Esophagus muscularis mucosa (tissue), 4 donors: ENCODE measurements at regions not wholly inside any gene's neighbourhood (a gene's known extent, or its start where the extent isn't known, plus 50 kb on each side); places are given as distances from the start of the nearest gene placed in this dataset.
"Not testable (repeated sequence)": the region's sequence is repeated elsewhere in the genome, so short reads cannot be mapped to it uniquely, and the experiment has no call there.

ENCODE experiments used
- DNase-seq: peaks from one replicate; pipeline ENCODE4 v3.0.0-alpha.2; 2017; ENCODE audit errors: extremely low spot score
- H3K27ac ChIP-seq, 4 donors: fragments of 200-600 bp; sonication (generic); replicated peaks in 1 of 4; 1 replicate in 3 of 4; 2 replicates in 1 of 4; pipeline ENCODE4 v1.5.1; 2016 to 2019; ENCODE audit warnings: mild to moderate bottlenecking in 1 of 4
- H3K27me3 ChIP-seq, 4 donors: fragments of 200-600 bp; sonication (generic); one replicate each; pipeline versions ENCODE4 v1.5.1 to v1.6.0; 2016 to 2019
- H3K36me3 ChIP-seq, 4 donors: fragments of 200-600 bp; sonication (generic); one replicate each; pipeline ENCODE4 v1.5.1; 2016 to 2019
- H3K4me1 ChIP-seq, 4 donors: fragments of 200-600 bp; sonication (generic); one replicate each; pipeline ENCODE4 v1.5.1; 2016 to 2019
- H3K4me3 ChIP-seq, 4 donors: fragments of 200-600 bp; sonication (generic); 1 replicate in 2 of 4; 2 replicates in 2 of 4; pipeline ENCODE4 v1.5.1; 2016 to 2019; ENCODE audit warnings: mild to moderate bottlenecking in 4 of 4, moderate library complexity in 1 of 4
- H3K9me3 ChIP-seq, 4 donors: fragments of 200-600 bp; sonication (generic); 1 replicate in 3 of 4; 2 replicates in 1 of 4; pipeline ENCODE4 v1.5.1; 2016 to 2019
- EP300 ChIP-seq: sonication (generic); formaldehyde crosslinking; IDR thresholded peaks from one replicate; pipeline ENCODE4 v1.6.1; 2017; ENCODE audit warnings: antibody characterized with exemption
- POLR2A ChIP-seq: fragments of 450-650 bp; IDR thresholded peaks from one replicate; pipeline ENCODE4 v1.6.1; 2017; ENCODE audit warnings: antibody characterized with exemption, moderate library complexity, mild to moderate bottlenecking, low read depth
- POLR2AphosphoS5 ChIP-seq, 2 donors: sonication (generic); formaldehyde crosslinking; IDR thresholded peaks; one replicate each; pipeline ENCODE4 v1.6.1; 2017; ENCODE audit warnings: antibody characterized with exemption in 2 of 2
- WGBS: methylation state at CpG from one replicate; pipeline ENCODE4 v1.1.5; 2018; 5-methylcytosine and 5-hydroxymethylcytosine counted together
- intact Hi-C: fragments of 100-400 bp; cut with DNase I; formaldehyde crosslinking; loops from one replicate; pipeline ENCODE4 v1.15.1; 2023
- TF ChIP-seq, protein P1 (sequence below), 3 experiments: fragments of 200-600 bp in 2 of 3; fragments of 450-650 bp in 1 of 3; sonication (generic) in 2 of 3; IDR thresholded peaks; one replicate each; pipeline ENCODE4 v1.5.1; 2017 to 2019; ENCODE audit warnings: antibody characterized with exemption in 3 of 3, mild to moderate bottlenecking in 2 of 3, moderate library complexity in 1 of 3

DNA sequence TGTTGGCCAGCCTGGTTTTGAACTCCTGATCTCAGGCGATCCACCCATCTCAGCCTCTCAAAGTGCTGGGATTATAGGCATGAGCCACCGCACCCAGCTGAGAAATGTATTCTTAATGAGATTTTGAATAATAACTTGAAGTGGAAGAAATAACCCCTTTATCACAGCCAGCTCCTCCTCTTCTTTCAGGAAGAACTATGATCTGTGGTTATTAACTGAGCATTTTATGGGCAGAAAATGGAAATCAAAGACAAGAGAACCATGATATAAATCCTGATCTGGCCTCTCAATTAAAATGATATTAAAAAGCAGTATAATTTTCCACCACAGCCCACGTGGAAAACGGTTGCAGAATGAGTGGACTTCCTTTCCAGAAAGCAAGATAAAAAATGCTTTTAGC is 206.6 kb downstream of the PRELID2 start:
- intact Hi-C loops, result no loop called here
- peaks cover 0 to 8% (median 0%) of the 10 kb centered on the region in 4 donors for H3K9me3 ChIP-seq

GRCh38 chr5:145619806-145620310 is 215.3 kb downstream of the PRELID2 start:
- DNase-seq, result no peak
- H3K4me3 ChIP-seq, result no peak overlapping the region
- peaks cover 0 to 9% (median 0%) of the 10 kb centered on the region in 4 donors for H3K9me3 ChIP-seq
- intact Hi-C loops, result no loop called here
- no peaks in the 10 kb centered on the region for H3K4me1 ChIP-seq
- 97% methylated on average over 1 of the region's 1 CpG for WGBS
- H3K27ac ChIP-seq, result no peak overlapping the region
- TF ChIP-seq POLR2A (no peak), POLR2AphosphoS5 (IDR thresholded peaks at IDR 0.05) (no peak), EP300 (no peak)
- TF ChIP-seq, protein P1, sequence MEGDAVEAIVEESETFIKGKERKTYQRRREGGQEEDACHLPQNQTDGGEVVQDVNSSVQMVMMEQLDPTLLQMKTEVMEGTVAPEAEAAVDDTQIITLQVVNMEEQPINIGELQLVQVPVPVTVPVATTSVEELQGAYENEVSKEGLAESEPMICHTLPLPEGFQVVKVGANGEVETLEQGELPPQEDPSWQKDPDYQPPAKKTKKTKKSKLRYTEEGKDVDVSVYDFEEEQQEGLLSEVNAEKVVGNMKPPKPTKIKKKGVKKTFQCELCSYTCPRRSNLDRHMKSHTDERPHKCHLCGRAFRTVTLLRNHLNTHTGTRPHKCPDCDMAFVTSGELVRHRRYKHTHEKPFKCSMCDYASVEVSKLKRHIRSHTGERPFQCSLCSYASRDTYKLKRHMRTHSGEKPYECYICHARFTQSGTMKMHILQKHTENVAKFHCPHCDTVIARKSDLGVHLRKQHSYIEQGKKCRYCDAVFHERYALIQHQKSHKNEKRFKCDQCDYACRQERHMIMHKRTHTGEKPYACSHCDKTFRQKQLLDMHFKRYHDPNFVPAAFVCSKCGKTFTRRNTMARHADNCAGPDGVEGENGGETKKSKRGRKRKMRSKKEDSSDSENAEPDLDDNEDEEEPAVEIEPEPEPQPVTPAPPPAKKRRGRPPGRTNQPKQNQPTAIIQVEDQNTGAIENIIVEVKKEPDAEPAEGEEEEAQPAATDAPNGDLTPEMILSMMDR (IDR thresholded peaks at IDR 0.05), result no peak
- no peaks in the 10 kb centered on the region for H3K36me3 ChIP-seq
- H3K27me3 ChIP-seq, result no peaks in the 10 kb centered on the region

More for the DNA sequence above, 206.6 kb downstream of the PRELID2 start:
- DNase-seq, result no peak
- no peaks in the 10 kb centered on the region for H3K27me3 ChIP-seq
- no peak overlapping the region for H3K27ac ChIP-seq
- 61% methylated on average over 4 of the region's 4 CpGs for WGBS
- no peaks in the 10 kb centered on the region for H3K4me1 ChIP-seq
- TF ChIP-seq, protein P1 (IDR thresholded peaks at IDR 0.05), result no peak
- TF ChIP-seq POLR2AphosphoS5 (IDR thresholded peaks at IDR 0.05) (no peak), POLR2A (no peak), EP300 (no peak)
- no peak overlapping the region for H3K4me3 ChIP-seq
- no peaks in the 10 kb centered on the region for H3K36me3 ChIP-seq

GRCh38 chr5:145616739-145617138 is 218.4 kb downstream of the PRELID2 start:
- H3K9me3 ChIP-seq, H3K4me3 ChIP-seq, H3K27ac ChIP-seq, H3K27me3 ChIP-seq, H3K4me1 ChIP-seq, DNase-seq, intact Hi-C loops, H3K36me3 ChIP-seq: not testable (repeated sequence)
- WGBS, result 94% methylated on average over 7 of the region's 7 CpGs

DNA sequence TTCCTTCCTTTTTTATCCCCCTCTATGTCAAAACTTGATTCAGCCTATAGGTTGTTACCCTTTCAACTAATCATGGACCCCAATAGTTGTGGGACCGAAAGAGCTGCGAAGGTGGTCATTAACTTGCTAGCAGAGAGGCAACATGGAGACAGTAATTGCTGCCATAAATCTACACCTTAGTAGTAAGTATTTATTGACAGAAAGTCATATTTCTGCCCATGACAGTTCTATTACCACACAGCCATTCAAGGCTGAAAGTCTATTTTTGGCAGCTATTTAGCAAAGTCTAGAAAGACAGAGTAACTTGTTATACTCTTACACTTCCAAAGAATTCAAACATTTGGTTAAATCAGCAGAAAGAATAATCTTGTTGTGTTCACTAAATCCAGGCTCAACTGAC is 236.2 kb downstream of the PRELID2 start:
- no peaks in the 10 kb centered on the region for H3K4me1 ChIP-seq
- 100% methylated on average over 2 of the region's 2 CpGs for WGBS
- intact Hi-C loops, result no loop called here
- H3K36me3 ChIP-seq, result no peaks in the 10 kb centered on the region
- no peaks in the 10 kb centered on the region for H3K27me3 ChIP-seq
- H3K4me3 ChIP-seq, result no peak overlapping the region
- no peak for DNase-seq
- H3K9me3 ChIP-seq, result no peaks in the 10 kb centered on the region
- TF ChIP-seq EP300, result no peak
- TF ChIP-seq, protein P1 (IDR thresholded peaks at IDR 0.05), result no peak
- no peak for TF ChIP-seq POLR2A
- TF ChIP-seq POLR2AphosphoS5 (IDR thresholded peaks at IDR 0.05), result no peak
- no peak overlapping the region for H3K27ac ChIP-seq

GRCh38 chr5:145598184-145598583 is 237.0 kb downstream of the PRELID2 start:
- TF ChIP-seq, protein P1 (IDR thresholded peaks at IDR 0.05), result no peak
- TF ChIP-seq EP300 (no peak), POLR2A (no peak), POLR2AphosphoS5 (IDR thresholded peaks at IDR 0.05) (no peak)
- intact Hi-C loops, result no loop called here
- Histone ChIP-seq H3K36me3 (no peaks in the 10 kb centered on the region), H3K9me3 (no peaks in the 10 kb centered on the region), H3K27ac (no peak overlapping the region), H3K27me3 (no peaks in the 10 kb centered on the region), H3K4me1 (no peaks in the 10 kb centered on the region), H3K4me3 (no peak overlapping the region)
- 92% methylated on average over 5 of the region's 5 CpGs for WGBS
- no peak for DNase-seq
